Activated CD8-positive, alpha-beta memory T cell treated with anti-CD3 and anti-CD28 coated beads for 4 hours (primary cell): ENCODE measurements at regions not wholly inside any gene's neighbourhood (a gene's known extent, or its start where the extent isn't known, plus 50 kb on each side); places are given as distances from the start of the nearest gene placed in this dataset.

Experiments used
- DNase-seq, 2 donors: peaks; one replicate each; pipeline ENCODE4 v3.0.0-alpha.2; 2020; ENCODE audit warnings: low read depth in 2 of 2

- no peak for DNase-seq
Measured at GRCh38 chr2:196482119-196483065, 157.1 kb upstream of the CCDC150 start.

- no peak for DNase-seq
Measured at GRCh38 chr2:196486146-196486545, 153.4 kb upstream of the CCDC150 start.

GRCh38 chr2:196487417-196487816 is 152.1 kb upstream of the CCDC150 start:
- no peak for DNase-seq

GRCh38 chr2:196489371-196489770 is 150.1 kb upstream of the CCDC150 start:
- no peak for DNase-seq

DNA sequence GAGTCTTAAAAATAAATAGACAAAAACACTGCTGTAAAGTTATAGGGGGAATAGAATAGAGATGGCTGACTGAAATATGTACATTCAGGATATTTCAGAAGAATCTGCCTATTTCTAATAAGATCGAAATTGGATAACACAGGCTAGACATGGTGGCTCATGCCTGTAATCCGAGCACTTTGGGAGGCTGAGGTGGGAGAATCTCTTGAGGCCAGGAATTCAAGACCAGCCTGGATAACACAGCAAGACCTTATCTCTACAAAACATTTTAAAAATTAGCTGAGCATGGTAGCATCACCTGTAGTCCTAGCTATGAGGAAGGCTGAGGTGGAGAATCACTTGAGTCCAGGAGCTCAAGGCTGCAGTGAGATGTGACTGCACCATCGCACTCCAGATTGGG is 146.6 kb upstream of the CCDC150 start:
- no peak for DNase-seq

DNA sequence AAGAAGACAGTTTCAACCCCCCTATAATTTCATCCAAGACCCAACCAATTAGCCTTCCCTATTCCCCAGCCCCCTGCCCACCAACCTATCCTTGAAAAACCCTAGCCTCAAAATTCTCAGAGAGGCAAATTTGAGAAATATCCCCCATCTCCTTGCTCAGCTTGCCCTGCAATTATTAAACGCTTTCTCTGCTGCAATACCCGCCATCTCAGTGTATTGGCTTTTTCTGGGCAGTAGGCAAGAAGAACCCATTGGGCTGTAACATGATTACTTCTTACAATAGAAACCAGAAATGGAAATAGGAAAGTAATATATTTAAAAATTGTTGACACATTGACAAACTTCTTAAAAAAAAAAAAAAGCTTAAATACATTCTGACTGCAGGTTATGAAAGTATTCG is 140.6 kb upstream of the CCDC150 start:
- no peak for DNase-seq

DNA sequence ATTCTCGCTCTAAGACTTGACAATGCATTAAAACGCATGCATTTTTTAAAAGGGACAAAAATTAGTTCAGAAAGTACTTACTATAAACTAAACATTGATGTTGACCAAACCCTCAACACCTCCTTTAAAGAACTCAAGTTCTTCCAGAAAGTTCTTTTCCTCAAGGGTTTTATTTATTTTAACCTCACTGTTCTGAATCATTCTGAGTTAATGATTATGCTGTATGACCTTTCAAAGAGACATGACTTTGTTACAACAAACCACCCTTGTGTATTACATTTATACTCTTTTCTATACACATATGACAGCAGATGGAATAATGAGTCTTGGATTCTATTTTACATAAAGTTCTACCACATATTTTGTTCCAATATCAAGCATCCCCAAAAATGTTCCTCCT is 139.8 kb upstream of the CCDC150 start:
- DNase-seq = no peak

DNA sequence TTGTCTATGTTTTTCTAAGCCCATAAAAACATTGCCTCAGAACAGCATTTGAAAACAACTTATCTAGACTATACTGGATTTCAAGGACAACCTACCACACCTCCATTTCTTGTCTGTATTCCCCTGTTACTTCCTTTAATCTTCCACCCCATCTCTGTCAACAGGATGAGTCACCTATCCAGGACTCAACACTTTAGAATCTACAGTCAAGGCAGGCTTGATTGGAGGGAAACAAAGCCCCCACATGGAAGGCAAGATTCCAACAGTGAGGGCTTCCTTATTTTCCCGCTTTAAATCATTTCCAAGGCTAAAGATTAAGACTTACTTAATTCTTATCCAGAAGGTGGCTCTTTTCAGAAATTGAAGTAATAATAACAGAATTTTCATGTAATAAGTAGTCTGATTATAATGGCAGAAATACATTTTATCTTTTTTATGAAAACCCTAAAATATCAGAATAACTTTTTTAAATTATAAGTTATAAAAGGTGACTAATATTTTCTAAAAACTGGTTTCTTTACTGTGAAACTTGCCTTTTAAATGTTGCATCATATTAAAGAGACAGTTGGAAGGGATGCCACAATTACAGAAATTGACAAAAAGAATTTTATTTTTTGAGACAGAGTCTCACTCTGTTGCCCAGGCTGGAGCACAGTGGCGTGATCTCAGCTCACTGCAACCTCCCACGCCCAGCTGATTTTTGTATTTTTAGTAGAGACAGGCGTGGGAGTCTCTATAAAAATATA is 138.7 kb upstream of the CCDC150 start:
- no peak for DNase-seq

- DNase-seq = no peak
Measured at GRCh38 chr2:196501836-196502235, 137.7 kb upstream of the CCDC150 start.

GRCh38 chr2:196502386-196502785 is 137.1 kb upstream of the CCDC150 start:
- no peak for DNase-seq

DNA sequence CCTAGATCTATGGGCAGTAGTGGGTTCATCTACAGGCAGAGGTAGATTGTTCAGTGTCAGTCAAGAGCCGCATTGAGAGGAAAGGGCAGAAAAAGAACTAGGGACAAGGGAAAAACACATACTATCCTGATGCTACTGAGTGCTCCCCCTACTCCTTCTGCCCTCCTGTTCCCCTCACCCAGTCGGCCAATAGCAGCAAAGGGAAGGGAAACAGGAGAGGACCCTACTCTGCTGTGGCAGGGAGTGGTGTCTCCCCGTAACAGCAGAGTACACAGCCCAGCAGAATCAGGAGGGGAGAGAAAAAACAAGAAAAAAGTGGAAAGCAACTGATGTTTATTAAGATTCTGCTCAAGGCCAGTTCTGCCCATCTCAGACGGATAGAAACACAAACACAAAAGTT is 136.1 kb upstream of the CCDC150 start:
- no peak for DNase-seq

GRCh38 chr2:196504788-196505187 is 134.7 kb upstream of the CCDC150 start:
- no peak for DNase-seq

GRCh38 chr2:196510246-196510645 is 129.3 kb upstream of the CCDC150 start:
- no peak for DNase-seq

DNA sequence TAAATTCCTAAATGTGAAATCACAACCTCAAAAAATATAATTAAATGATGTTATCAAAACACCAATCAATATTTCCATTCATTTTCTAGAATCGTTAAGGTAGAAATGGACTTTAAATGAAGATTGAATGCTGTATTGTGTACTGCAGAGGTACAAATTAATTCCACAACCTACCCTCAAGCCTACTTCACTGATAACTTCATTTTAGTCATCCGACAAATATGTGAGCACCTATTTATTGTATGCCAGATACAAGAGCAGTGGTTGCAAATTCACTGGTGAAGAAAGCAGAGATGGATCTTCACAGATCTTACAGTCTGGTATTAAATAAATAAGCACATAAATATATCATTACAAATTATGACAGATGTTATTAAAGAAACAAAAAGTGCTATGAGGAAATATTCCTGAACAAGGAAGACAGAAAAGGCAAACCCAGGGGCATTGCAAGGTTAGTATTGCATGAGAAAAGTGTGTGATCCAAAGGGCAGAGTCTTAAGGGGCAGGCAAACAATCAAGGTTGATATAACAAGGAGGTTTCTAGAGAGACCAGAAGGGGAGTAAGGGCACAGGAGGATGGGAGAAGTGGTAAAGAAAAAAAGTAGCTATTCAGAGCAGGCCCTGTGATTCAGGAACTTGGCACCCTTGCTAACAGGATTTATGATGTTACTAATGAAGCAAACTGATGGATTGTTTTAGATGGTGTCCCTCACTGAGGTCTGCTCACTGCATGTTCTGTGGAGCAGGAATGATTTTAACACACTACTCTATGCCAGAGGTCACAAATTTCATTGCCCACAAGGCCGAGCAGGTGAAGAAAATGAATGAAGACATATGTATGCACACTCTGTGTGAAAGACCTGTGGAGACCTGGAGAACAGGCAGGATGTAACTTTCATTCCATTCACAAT is 128.0 kb upstream of the CCDC150 start:
- no peak for DNase-seq

GRCh38 chr2:196513796-196514526 is 125.6 kb upstream of the CCDC150 start:
- DNase-seq = no peak

DNA sequence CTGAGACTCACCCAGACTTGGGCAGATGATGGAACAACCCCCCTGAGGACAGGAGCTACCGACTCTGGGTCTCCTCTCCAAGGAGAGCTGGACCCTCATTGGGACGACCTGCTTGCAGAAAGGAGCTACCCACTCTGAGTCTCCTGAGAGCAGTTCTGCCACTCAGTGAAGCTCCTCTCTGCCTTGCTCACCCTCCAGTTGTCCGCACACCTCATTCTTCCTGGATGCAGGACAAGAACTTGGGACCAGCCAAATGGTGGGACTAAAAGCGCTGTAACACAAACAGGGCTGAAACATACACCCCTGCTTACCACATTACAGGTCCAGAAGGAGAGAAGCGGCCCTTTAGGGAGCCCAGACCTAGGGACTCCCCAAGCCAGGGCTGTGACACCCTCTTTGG is 124.9 kb upstream of the CCDC150 start:
- DNase-seq = no peak

DNA sequence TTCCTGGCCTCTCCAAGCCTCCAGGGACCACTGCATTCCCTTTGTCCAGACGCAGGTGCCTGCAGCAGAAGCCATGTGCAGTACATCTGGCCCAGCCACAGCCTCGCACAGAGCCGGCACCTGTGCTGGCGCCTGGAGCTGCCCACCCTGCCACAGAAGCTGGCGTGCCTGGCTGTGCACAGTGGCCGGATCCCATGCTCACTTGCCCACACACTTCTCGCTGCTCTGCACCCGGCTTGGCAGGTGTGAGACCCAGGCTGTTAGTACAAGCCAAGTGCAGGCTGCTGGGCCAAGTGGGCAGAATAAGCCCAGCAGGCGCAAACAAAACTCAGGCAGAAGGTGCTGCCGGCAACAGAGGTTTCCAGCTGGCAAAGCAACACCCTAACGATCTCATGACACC is 124.5 kb upstream of the CCDC150 start:
- DNase-seq = no peak

DNA sequence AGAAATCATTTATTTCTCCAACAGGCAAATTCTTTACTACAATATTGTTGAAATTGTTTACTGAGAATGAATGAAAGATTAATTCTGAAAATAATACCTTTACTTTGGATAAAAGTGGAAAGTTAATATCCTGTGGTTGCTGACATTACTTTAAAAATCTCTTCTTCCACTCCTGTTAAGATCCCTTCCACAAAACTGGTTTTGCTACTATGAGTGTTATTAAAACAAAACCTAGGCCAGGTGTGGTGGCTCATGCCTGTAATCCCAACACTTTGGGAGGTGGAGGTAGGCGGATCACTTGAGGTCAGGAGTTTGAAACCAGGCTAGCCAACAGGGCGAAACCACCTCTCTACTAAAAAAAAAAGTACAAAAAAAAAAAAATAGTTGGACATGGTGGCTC is 123.9 kb upstream of the CCDC150 start:
- no peak for DNase-seq

GRCh38 chr2:196516564-196516963 is 123.0 kb upstream of the CCDC150 start:
- no peak for DNase-seq

DNA sequence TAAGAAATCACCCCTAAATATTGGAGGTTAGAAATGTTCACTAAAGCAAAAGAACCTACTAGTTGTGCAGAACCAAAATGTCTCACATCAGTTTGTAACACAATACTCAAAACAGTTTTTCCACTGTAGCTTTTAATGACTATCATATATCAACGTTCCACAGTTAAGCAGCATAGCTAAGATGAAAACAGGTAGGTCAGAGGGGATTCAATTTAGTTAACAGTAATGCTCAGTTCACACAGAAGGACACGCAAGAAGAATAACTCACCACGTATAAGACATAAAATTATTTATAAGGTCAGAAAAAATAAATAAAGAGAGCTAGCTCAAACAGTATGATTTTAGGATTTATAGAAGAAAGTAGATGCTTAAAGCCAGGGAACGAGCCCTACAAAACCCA is 118.9 kb upstream of the CCDC150 start:
- no peak for DNase-seq
